DMS 273 treated with DMSO at 0.1 percent for 48 hours (cell line): ENCODE measurements at regions not wholly inside any gene's neighbourhood (a gene's known extent, or its start where the extent isn't known, plus 50 kb on each side); places are given as distances from the start of the nearest gene placed in this dataset.

Experiments used
- DNase-seq: peaks from one replicate; lab custom pipeline; 2025; lab: John Stamatoyannopoulos, UW

- DNase-seq: no peak
These were observed 311.8 kb downstream of the TOX3 start for GRCh38 chr16:52235186-52235585.

GRCh38 chr16:52234626-52235025 lies 312.3 kb downstream of the TOX3 start:
- no peak for DNase-seq

GRCh38 chr16:52229471-52229870 lies 317.5 kb downstream of the TOX3 start:
- DNase-seq: no peak

GRCh38 chr16:52227851-52228250 lies 319.1 kb downstream of the TOX3 start:
- no peak for DNase-seq

- no peak for DNase-seq
These were observed 334.1 kb downstream of the TOX3 start for GRCh38 chr16:52212841-52213240.

- DNase-seq: no peak
These were observed 337.7 kb downstream of the TOX3 start for GRCh38 chr16:52209227-52209626.

- no peak for DNase-seq
These were observed 343.8 kb downstream of the TOX3 start for GRCh38 chr16:52203096-52203495.

GRCh38 chr16:52193441-52193840 lies 353.5 kb downstream of the TOX3 start:
- no peak for DNase-seq

GRCh38 chr16:52191531-52192134 lies 355.3 kb downstream of the TOX3 start:
- DNase-seq: peak; percentile 18

GRCh38 chr16:52184336-52184735 lies 362.6 kb downstream of the TOX3 start:
- DNase-seq: no peak

GRCh38 chr16:52182840-52183239 lies 364.1 kb downstream of the TOX3 start:
- DNase-seq: no peak

GRCh38 chr16:52174168-52174567 lies 372.8 kb downstream of the TOX3 start:
- DNase-seq: no peak

GRCh38 chr16:52171481-52171880 lies 375.5 kb downstream of the TOX3 start:
- no peak for DNase-seq

GRCh38 chr16:52167328-52167727 lies 379.6 kb downstream of the TOX3 start:
- DNase-seq: no peak

GRCh38 chr16:52165961-52166360 lies 381.0 kb downstream of the TOX3 start:
- no peak for DNase-seq

GRCh38 chr16:52149003-52149402 lies 397.9 kb downstream of the TOX3 start:
- no peak for DNase-seq

GRCh38 chr16:52141871-52142270 lies 405.1 kb downstream of the TOX3 start:
- no peak for DNase-seq

GRCh38 chr16:52128361-52128760 lies 418.6 kb downstream of the TOX3 start:
- no peak for DNase-seq

GRCh38 chr16:52123842-52124241 lies 423.1 kb downstream of the TOX3 start:
- no peak for DNase-seq

- peak; percentile 12 for DNase-seq
These were observed 423.7 kb downstream of the TOX3 start for GRCh38 chr16:52123061-52123839.

- no peak for DNase-seq
These were observed 429.8 kb downstream of the TOX3 start for GRCh38 chr16:52117171-52117570.

GRCh38 chr16:52114379-52114778 lies 432.6 kb downstream of the TOX3 start:
- DNase-seq: no peak

- DNase-seq: no peak
These were observed 433.3 kb downstream of the TOX3 start for GRCh38 chr16:52113533-52114183.
